ENCODE measurements at regions not wholly inside any gene's neighbourhood (a gene's known extent, or its start where the extent isn't known, plus 50 kb on each side); places are given as distances from the start of the nearest gene placed in this dataset.

DNA sequence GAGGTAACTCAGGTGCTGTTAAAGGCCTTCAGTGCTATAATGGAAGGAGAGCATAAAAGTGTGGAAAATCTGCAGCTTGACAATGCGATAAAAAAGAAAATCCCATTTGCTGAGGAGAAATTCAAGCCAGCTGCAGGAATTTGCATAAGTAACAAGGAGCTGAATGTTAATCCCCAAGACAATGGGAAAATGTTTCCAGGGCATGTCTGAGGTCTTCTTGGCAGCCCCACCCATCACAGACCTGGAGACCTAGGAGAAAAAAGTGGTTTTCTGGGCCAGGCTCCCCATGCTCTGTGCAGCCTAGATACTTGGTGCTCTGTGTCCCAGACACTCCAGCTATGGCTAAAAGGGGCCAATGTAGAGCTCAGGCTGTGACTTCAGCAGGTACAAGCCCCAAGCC lies 1159.6 kb downstream of the CDH18 start:
- H3K4ac ChIP-seq (ENCODE audit: low read depth, low read length), result no peak overlapping the region
- no peak for DNase-seq
- no TSS peak for BruUV-seq (replicated peaks)
- no peaks in the 10 kb centered on the region for H3K27me3 ChIP-seq (ENCODE audit: control insufficient read depth, insufficient read depth, low read length)
- H2BK20ac ChIP-seq (ENCODE audit: low read depth, low read length), result no peak overlapping the region
- H3K4me1 ChIP-seq (ENCODE audit: control insufficient read depth, insufficient read depth, low read length), result no peaks in the 10 kb centered on the region
- POLR2A ChIA-PET (ENCODE audit: unreplicated experiment), result no interaction called here
- no peaks in the 10 kb centered on the region for H4K20me1 ChIP-seq (ENCODE audit: insufficient read depth, low read length)
- H3K79me1 ChIP-seq (ENCODE audit: low read depth in 1 of 2, low read length in 2 of 2), result no peaks in the 10 kb centered on the region
- H3K14ac ChIP-seq (replicated peaks; ENCODE audit: low read depth, low read length), result no peak overlapping the region
- no peak overlapping the region for H3K4me2 ChIP-seq (ENCODE audit: low read depth, low read length)
- no peak overlapping the region for H2AK9ac ChIP-seq (replicated peaks; ENCODE audit: low read depth, low read length, poor library complexity)
- H3K9ac ChIP-seq (ENCODE audit: low read depth, low read length), result no peak overlapping the region
- H3K4me3 ChIP-seq (ENCODE audit: insufficient read depth, low read depth, low read length), result no peak overlapping the region
- no peak overlapping the region for H3K56ac ChIP-seq (ENCODE audit: extremely low read depth, insufficient read depth, low read length)
- H2AK5ac ChIP-seq (ENCODE audit: low read depth, low read length), result no peak overlapping the region
- no peak overlapping the region for H4K8ac ChIP-seq (ENCODE audit: low read depth in 2 of 2, low read length in 2 of 2)
- H3K27ac ChIP-seq (ENCODE audit: insufficient read depth, low read length), result no peak overlapping the region
- TF ChIP-seq POLR2A (IDR thresholded peaks at IDR 0.05; ENCODE audit: low read depth, low read length) (no peak), MAFK (IDR thresholded peaks at IDR 0.05; ENCODE audit: low read depth, low read length) (no peak), RAD21 (IDR thresholded peaks at IDR 0.05; ENCODE audit: low read length) (no peak)
- TF ChIP-seq, protein P1, sequence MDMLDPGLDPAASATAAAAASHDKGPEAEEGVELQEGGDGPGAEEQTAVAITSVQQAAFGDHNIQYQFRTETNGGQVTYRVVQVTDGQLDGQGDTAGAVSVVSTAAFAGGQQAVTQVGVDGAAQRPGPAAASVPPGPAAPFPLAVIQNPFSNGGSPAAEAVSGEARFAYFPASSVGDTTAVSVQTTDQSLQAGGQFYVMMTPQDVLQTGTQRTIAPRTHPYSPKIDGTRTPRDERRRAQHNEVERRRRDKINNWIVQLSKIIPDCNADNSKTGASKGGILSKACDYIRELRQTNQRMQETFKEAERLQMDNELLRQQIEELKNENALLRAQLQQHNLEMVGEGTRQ (IDR thresholded peaks at IDR 0.05; ENCODE audit: low read depth, low read length), result no peak
- peaks cover 11% of the 10 kb centered on the region for H3K9me3 ChIP-seq (ENCODE audit: control insufficient read depth, insufficient read depth, low read length)
- ATAC-seq (ENCODE audit: low read depth), result no peak
- dilution Hi-C loops (cut with HindIII; ENCODE audit: low sequenced_read_pairs, unreplicated experiment) (no loop called here), intact Hi-C loops (cut with micrococcal nuclease) (no loop called here), in situ Hi-C loops (cut with MboI; ENCODE audit: low sequenced_read_pairs) (no loop called here)
- no peak overlapping the region for H3K18ac ChIP-seq (ENCODE audit: low read depth, low read length)
- no peak overlapping the region for H2BK5ac ChIP-seq (ENCODE audit: low read depth, low read length, poor library complexity, severe bottlenecking)
- H3K36me3 ChIP-seq (ENCODE audit: control insufficient read depth, insufficient read depth, low read length), result no peaks in the 10 kb centered on the region
- no CpG with 5 or more reads among the region's 1 CpG for WGBS, 2 experiments (ENCODE audit: extremely low coverage in 2 of 2, insufficient read length in 1 of 2)
- H4K5ac ChIP-seq (ENCODE audit: low read depth, low read length), result no peak overlapping the region
- no peak overlapping the region for H3K23ac ChIP-seq (ENCODE audit: low read depth, low read length)
- CTCF ChIA-PET, result no interaction called here
- H3K9me1 ChIP-seq (ENCODE audit: insufficient read depth, low read length), result no peaks in the 10 kb centered on the region
- H4K91ac ChIP-seq (ENCODE audit: insufficient read depth, low read depth, low read length), result no peak overlapping the region
- no peak overlapping the region for H2BK15ac ChIP-seq (ENCODE audit: low read depth, low read length)
- H2BK120ac ChIP-seq (ENCODE audit: low read depth, low read length), result no peak overlapping the region
- H2AFZ ChIP-seq (replicated peaks; ENCODE audit: low read length, poor library complexity), result no peak overlapping the region

All from IMR-90 (cell line).